CD4-positive, alpha-beta T cell treated with Interleukin-10 for 1 hour (primary cell): ENCODE measurements at regions not wholly inside any gene's neighbourhood (a gene's known extent, or its start where the extent isn't known, plus 50 kb on each side); places are given as distances from the start of the nearest gene placed in this dataset.
"Not testable (repeated sequence)": the region's sequence is repeated elsewhere in the genome, so short reads cannot be mapped to it uniquely, and the experiment has no call there.

ENCODE experiments used
- DNase-seq: peaks from one replicate; pipeline ENCODE4 v3.0.0-alpha.2; 2020

DNA sequence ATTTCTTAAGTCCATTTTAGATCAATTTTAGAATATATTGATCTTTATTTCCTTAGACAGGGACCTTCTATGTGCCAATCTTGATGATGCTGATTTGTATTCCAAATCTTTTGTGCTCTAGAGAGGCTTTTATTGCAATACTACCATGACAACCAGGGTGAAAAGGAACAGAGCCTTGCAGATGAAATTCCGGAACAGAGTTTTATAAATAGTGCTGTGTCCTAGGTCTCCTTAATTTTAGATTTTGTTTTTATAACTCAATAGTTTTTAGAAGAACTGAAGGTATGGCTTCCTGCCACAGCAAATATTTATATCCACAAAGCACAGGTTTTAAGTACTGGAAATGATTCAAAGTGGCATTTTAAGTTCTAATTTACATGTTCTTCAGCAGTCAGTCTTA lies 160.2 kb downstream of the PMAIP1 start:
- DNase-seq = no peak

DNA sequence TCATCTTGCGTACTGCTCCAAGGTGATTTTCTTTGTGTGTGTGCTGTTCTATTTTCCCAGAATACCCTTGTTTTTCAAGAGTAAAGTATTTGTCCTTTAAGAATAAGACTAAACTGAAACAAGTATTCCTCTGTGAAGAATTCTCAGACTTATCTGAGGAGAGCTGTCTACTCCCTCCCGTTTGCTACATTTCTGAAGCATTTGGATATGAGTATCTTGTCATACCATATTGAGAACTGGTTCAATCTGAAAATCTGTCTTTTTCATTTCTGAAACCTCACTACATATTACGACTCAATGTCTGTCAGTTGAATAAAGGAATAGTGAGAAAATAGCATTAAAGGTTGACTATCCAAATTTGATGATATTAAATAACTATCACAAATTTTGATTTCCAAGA lies 159.4 kb downstream of the PMAIP1 start:
- no peak for DNase-seq

DNA sequence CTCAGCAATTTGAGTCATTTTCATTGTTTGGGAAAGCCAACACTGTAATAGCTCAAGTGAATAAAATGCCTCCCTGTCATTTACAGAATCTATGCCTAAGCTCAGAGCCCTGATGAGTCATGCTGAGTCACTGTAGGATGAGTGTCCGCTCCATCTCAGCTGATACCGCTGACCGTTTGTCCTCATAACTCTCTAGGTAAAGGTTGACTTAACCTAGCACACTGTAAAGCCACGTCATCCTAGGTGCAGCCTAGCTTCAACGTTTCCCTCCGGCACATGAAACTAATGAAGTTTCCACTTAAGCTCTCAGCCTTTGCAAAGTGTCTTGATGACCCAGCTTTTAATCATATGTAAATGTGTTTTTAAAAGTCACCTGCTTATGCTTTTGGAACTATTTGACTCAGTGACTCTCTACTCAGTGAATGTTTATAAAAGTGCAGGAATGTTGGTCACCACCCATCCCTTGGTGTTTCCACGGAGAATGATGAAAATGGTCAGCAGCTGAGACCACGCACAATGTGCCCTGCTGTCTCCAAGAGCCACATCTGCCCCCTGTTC lies 154.0 kb downstream of the PMAIP1 start:
- DNase-seq = no peak

- no peak for DNase-seq
Measured at GRCh38 chr18:60050821-60051220, 151.0 kb downstream of the PMAIP1 start.

GRCh38 chr18:60049172-60049571 lies 149.4 kb downstream of the PMAIP1 start:
- no peak for DNase-seq

DNA sequence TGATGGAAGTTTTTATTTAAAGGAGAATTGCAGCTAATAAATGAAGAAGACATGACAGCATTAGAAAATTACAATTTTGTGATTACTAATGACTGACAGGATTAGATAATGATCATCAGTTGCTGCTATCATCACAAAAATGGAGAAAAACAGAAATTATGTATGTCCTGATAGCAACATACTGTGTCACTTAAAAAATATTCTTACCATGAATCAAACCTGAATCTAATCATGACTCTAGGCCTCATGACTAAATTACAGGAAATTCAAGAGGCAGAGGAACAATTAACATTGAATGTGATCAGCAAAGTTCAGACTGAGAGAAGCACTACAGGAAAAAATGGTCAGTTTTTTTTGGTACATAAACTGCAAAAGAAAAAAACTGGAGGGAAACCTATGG lies 147.8 kb downstream of the PMAIP1 start:
- no peak for DNase-seq

- no peak for DNase-seq
Measured at GRCh38 chr18:60044290-60045006, 144.7 kb downstream of the PMAIP1 start.

- DNase-seq = no peak
Measured at GRCh38 chr18:60040971-60041370, 141.2 kb downstream of the PMAIP1 start.

- DNase-seq = no peak
Measured at GRCh38 chr18:60038731-60039130, 138.9 kb downstream of the PMAIP1 start.

GRCh38 chr18:60027397-60027796 lies 127.6 kb downstream of the PMAIP1 start:
- DNase-seq = no peak

DNA sequence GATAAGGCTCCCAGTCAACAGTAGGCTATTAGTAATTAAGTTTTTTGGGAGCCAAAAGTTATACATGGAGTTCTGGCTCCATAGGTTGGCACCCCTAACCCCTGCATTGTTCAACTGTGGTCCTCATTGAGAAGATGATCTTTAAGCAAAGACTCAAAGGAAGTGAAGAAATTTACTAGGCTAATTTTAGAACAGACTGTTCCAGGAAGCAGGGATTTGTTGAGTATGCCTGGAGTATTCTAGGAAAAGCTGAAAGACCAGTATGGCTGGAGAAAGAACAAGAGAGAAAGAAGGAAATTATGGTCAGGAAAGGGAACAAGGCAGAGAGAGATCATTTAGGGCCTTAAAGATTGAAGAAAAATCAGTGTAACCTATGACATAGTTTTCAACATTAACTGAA lies 125.1 kb downstream of the PMAIP1 start:
- no peak for DNase-seq

DNA sequence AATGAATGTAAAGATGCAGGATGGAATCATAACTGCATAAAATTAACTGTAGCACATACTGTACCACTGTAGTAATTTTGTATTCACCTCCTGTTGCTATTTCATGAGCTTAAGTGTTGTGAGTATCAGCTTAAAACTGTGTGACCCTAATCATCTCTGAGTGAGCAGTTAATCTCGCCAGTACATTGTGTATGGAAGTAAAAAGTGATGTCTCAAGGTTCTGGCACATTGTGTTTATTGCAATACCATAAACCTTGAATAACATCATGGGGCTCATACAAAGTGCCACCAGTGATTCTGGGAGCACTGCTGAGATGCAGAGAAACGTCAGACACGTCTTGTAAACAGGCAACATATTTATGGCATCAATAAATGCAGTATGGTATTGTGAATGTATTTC lies 124.5 kb downstream of the PMAIP1 start:
- no peak for DNase-seq

- no peak for DNase-seq
Measured at GRCh38 chr18:60022671-60023276, 123.0 kb downstream of the PMAIP1 start.

- no peak for DNase-seq
Measured at GRCh38 chr18:60021556-60021955, 121.8 kb downstream of the PMAIP1 start.

- no peak for DNase-seq
Measured at GRCh38 chr18:60020107-60020925, 120.5 kb downstream of the PMAIP1 start.

DNA sequence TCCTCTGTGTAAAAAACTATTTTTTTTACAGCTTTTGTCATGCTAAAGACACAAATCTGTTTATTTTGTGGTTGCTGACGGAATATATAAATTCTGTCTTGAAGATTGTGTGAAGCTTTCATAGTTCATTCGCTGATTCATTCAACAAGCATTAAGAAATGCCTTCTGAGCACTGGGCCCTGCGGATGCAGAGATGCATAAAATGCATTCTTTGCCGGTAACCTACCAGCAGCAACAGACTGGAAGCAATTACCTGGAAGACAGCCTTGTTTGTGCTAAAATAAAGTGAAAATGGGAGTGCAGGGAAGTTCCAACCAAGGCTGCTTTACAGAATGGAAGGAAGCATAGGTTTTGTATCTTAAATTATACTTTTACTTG lies 119.7 kb downstream of the PMAIP1 start:
- no peak for DNase-seq

DNA sequence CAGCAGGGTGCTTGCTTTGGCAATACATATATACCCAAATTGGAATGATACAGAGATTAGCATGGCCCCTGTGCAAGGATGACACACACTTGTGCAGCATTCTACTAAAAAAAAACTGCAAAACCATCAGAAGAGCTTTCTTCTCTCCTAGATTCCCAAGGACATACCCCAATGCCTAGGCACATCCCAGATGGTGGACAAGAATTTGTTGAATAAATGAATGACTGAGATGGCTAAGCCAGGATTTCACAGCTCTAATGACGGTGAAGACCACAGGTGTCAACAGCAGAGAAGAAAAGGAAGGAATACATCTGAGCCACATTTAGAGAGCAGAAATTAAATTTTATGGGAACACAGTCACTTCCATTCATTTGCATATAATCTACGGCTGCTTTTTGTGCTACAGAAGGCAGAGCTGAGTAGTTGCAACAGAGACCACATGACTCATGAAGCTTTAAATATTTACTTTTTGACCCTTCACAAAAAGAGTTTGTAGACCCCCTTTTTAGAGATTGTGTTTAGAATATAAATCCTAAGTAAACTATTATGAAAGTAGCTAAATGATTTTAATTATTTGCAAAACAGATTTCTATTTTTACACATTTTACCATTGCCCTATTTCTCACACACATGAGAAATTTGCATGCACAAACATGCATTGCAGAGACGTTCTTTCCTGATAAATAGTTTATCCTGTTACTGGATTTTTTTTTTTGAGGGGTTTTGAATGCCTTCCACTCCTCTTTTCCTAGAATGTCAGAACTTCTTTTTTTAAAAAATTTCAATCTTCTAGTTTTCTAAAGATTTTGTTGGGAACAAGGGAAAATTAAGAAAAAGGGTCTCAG lies 119.0 kb downstream of the PMAIP1 start:
- DNase-seq = no peak

GRCh38 chr18:60018134-60018533 lies 118.3 kb downstream of the PMAIP1 start:
- DNase-seq = not testable (repeated sequence)

GRCh38 chr18:60017371-60017770 lies 117.6 kb downstream of the PMAIP1 start:
- no peak for DNase-seq

- DNase-seq = not testable (repeated sequence)
Measured at GRCh38 chr18:60015826-60016225, 116.0 kb downstream of the PMAIP1 start.

GRCh38 chr18:60013148-60013547 lies 113.4 kb downstream of the PMAIP1 start:
- not testable (repeated sequence) for DNase-seq

DNA sequence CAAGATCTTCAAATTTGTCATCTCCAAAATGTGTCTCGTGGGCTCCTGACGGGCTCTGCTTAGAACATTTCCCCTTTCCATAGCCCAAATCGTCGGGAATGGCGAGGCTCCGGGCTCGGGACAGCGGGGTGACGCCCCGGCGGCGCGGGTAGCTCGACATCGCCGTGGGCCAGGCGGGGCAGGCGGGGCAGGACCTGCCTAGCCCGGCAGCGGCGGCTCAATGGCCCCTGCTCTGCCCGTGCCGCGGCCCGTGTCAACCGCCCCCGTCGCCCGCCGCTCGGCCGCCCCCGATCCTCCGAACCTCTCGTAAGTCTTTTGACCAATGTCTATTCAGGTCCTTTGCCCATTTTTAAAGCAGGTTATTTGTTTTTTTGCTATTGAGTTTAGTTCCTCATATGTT lies 111.2 kb downstream of the PMAIP1 start:
- DNase-seq = no peak

DNA sequence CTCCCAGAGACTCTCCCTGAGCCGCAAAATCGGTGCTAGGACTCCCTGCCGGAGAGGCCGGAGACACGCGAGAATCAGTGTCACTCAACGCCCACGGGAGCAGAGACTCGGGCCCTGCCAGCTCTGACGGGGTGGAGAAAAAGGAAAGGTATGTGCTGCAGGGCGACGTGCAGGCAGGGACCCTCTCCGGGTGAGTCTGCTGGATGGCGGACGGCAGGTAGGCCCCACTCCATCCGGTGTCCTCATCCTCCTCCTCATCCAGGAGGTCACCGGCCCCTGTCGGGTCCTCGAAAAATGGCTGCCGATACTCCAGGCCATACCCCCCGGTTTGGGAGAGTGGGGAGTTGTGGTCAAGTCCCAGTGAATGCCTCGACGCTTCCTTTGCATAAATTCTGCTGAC lies 110.7 kb downstream of the PMAIP1 start:
- no peak for DNase-seq
